Mesodermal cell (in vitro differentiated cells): ENCODE measurements at regions not wholly inside any gene's neighbourhood (a gene's known extent, or its start where the extent isn't known, plus 50 kb on each side); places are given as distances from the start of the nearest gene placed in this dataset.
A peak's percentile ranks its signal among the peaks of the same experiment; 100 is the strongest.
"Not testable (repeated sequence)": the region's sequence is repeated elsewhere in the genome, so short reads cannot be mapped to it uniquely, and the experiment has no call there.

ENCODE experiments used
- H3K27ac ChIP-seq: 2 replicates; pipeline ENCODE4 v1.7.0; 2013; ENCODE audit warnings: mild to moderate bottlenecking, low read depth, low read length, moderate library complexity; ENCODE audit not compliant: severe bottlenecking
- H3K36me3 ChIP-seq: 2 replicates; pipeline ENCODE4 v1.7.1; 2013; ENCODE audit warnings: mild to moderate bottlenecking, low read length, moderate library complexity; ENCODE audit not compliant: control insufficient read depth, insufficient read depth
- H3K4me1 ChIP-seq: one replicate; pipeline ENCODE4 v1.7.1; 2013; ENCODE audit warnings: mild to moderate bottlenecking, low read length; ENCODE audit not compliant: insufficient read depth, control insufficient read depth, poor library complexity, severe bottlenecking
- H3K4me3 ChIP-seq: 2 replicates; pipeline ENCODE4 v1.7.0; 2013; ENCODE audit warnings: low read length, control low read depth, mild to moderate bottlenecking; ENCODE audit not compliant: insufficient read depth, poor library complexity, severe bottlenecking; ENCODE audit errors: extremely low read depth
- H3K9me3 ChIP-seq: 2 replicates; pipeline ENCODE4 v1.7.1; 2013; ENCODE audit warnings: mild to moderate bottlenecking, low read length, moderate library complexity; ENCODE audit not compliant: control insufficient read depth
- WGBS, 2 experiments: methylation state at CpG; one replicate each; pipeline ENCODE4 v1.1.5; 2013; ENCODE audit warnings: missing lambda C conversion rate in 2 of 2; ENCODE audit not compliant: insufficient coverage in 2 of 2; 5-methylcytosine and 5-hydroxymethylcytosine counted together

DNA sequence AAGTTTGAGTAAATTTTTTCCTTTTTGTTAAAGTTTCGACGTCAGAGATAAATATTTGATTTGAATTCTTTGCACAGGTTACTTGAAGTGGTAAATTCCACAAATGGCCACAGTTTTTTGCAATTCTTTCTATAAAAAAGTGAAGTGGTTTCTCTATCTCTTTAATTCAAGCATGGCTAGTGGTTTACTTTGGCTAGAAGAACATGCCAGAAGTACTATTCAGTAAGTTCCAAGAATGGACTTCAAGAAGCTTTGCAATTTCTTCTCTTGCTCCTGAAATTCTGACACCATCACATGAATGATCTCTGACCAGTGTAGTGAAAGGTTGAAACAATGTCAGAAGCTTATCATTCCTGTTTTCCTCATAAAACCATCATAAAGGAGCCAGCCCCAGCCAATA is 55.7 kb upstream of the RNPC3 start:
- H3K4me3 ChIP-seq: no peak overlapping the region

DNA sequence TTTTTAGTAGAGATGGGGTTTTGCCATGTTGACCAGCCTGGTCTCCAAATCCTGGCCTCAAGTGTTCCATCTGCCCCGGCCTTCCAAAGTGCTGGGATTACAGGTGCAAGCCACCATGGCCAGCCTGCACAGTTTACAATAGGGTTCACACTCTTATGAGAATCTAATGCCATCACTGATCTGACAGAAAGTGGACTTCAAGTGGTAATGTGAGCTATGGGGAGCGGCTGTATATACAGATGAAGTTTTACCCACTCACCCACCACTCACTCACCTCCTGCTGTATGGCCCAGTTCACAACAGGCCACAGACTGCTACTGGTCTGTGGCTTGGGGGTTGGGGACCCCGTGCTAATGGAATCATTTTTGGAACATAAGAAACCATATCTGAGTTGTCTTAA is 58.4 kb upstream of the RNPC3 start:
- H3K4me1 ChIP-seq: no peaks in the 10 kb centered on the region
- H3K27ac ChIP-seq: no peak overlapping the region
- H3K36me3 ChIP-seq: no peaks in the 10 kb centered on the region
- 90 to 100% methylated on average over 1 to 2 of the region's 3 CpGs for WGBS, 2 experiments
- no peak overlapping the region for H3K4me3 ChIP-seq
- H3K9me3 ChIP-seq: no peaks in the 10 kb centered on the region

More for the DNA sequence above, 55.7 kb upstream of the RNPC3 start:
- H3K9me3 ChIP-seq: no peaks in the 10 kb centered on the region
- no peak overlapping the region for H3K27ac ChIP-seq
- 100% methylated on average over 2 of the region's 2 CpGs for WGBS, 2 experiments
- no peaks in the 10 kb centered on the region for H3K4me1 ChIP-seq
- no peaks in the 10 kb centered on the region for H3K36me3 ChIP-seq

DNA sequence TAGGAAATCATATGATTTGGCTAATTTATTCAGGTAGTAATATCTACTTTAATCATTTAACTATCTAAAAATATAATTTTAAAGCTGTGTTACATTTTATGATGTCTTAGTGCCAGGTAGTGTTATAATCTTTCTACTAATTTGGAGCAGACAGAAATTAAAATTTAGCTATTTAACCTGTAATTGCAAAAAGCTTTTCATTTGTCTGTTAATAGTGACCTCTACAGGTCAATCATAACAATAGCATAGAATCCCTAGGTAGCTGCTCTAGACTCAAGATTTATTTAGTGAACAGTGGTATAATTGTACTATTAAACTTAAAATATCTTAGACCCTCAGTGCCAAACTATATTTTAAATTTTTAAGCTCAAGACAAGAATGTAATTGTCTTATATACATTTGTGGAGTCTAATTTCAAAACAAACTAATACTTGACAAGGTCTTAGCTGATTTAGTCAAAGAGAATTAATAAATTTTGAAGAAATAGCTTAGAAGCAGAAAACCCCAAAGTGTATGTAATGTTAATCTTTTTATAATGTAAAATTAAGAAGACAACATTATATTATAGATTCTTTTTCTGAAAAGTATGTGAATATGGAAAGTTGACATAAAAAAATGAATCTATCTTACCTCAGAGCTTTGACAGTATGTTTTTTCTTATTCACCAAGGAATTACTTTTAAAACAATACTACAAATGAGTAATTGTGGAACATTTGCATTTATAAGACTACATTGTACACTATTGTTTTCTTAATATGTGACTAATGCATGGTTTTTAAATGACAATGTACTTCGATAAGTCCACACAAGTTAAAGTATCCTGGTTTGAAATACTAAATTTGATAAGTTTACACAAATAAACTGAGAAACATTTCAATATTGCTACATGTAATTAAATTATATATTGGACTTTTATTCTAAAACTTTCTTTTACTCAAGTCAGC is 64.1 kb upstream of the RNPC3 start:
- WGBS, 2 experiments: no CpG with 5 or more reads among the region's 1 CpG
- H3K4me3 ChIP-seq: no peak overlapping the region

DNA sequence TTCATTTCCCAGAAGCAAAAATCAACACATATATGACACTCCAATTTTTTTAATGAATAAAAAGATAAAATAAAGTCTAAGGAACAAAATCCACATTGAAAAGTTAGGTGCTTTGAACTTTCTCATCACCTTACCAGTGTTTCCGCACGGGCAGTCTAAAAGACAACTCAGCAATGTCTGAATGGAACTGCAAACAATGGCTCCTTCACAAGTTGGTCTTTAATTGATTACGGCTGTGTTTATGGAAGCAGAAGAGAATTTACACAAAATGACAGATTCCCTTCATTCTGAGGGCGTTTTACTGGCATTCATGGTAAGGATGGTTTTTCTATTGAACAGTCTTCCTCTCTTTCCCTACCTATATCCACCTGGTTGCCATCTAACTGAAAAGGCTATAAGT is 65.0 kb upstream of the RNPC3 start:
- H3K27ac ChIP-seq: no peak overlapping the region
- H3K36me3 ChIP-seq: no peaks in the 10 kb centered on the region
- H3K4me1 ChIP-seq: peaks cover 15% of the 10 kb centered on the region
- no peaks in the 10 kb centered on the region for H3K9me3 ChIP-seq
- no peak overlapping the region for H3K4me3 ChIP-seq
- 84 to 100% methylated on average over 2 to 3 of the region's 4 CpGs for WGBS, 2 experiments

More for the DNA sequence above, 64.1 kb upstream of the RNPC3 start:
- Histone ChIP-seq H3K4me1 (peaks cover 15% of the 10 kb centered on the region), H3K27ac (no peak overlapping the region), H3K9me3 (no peaks in the 10 kb centered on the region), H3K36me3 (no peaks in the 10 kb centered on the region)

DNA sequence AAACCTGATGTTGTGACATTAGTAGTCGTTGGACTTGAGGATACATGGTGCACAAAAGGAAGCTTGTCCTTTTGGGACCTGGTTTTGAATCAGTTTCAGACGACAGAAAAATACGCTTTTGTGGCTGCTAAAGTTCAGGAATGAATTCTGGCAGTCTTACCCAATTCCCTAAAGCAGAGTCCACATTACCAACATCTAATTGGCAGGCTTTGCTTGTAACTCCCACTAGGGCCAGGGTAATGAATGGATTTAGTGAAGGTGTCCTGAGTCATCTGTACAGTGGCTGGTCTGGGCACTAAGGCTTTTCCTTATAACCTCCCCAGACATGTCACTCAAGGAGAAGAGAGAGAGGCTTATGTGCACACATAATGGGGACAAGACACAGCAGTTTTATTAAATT is 66.2 kb upstream of the RNPC3 start:
- WGBS, 2 experiments: 84 to 87% methylated on average over 3 of the region's 3 CpGs
- H3K4me3 ChIP-seq: no peak overlapping the region
- no peak overlapping the region for H3K27ac ChIP-seq
- no peaks in the 10 kb centered on the region for H3K9me3 ChIP-seq
- peaks cover 15% of the 10 kb centered on the region for H3K4me1 ChIP-seq
- H3K36me3 ChIP-seq: no peaks in the 10 kb centered on the region

DNA sequence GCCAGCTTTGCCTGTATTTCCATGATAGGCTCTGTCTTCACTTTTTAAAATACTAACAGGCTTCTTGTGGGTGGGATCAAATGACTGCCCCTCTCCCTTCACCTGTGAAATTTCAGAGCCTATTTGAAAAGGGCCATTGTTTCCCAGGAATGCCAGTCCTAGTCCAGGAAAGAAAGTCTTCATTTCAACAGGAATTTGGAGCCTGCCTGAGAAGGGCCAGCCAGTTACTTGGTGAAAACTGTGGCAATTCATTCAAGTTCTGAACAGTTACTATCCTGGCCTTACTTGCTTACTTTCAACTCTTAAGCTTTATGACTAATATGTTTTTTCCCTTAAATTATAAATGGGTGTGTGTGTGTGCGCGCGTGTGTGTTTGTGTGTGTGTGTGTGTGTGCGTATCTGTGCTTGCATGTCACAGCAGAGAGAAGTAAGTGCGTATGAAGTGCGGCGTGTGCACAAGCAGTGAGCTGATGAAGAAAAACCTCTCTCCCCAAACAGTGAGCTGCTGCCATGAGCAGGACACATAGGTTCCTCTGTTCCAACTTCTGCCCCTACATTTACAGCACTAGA is 67.5 kb upstream of the RNPC3 start:
- Histone ChIP-seq H3K4me1 (peaks cover 15% of the 10 kb centered on the region), H3K9me3 (no peaks in the 10 kb centered on the region), H3K4me3 (no peak overlapping the region), H3K27ac (peak overlapping the region; percentile 0), H3K36me3 (no peaks in the 10 kb centered on the region)
- WGBS, 2 experiments: no CpG with 5 or more reads among the region's 7 CpGs

DNA sequence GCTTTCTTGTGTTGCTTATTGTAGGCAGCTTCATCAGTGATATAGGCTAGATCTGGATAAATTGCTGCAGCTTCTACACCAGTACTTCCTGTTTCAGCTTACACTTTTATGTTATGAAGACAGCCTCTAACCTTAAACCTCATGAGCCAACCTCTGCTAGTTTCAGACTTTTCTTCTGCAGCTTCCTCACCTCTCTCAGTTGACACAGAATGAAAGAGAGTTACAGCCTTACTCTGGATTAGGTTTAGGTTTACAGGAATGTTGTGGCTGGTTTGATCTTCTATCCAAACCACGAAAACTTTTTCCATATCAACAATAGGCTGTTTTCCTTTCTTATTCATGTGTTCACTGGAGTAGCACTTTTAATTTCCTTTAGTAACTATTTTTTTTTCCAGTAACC is 76.9 kb upstream of the RNPC3 start:
- WGBS, 2 experiments: no CpG with 5 or more reads among the region's 1 CpG
- Histone ChIP-seq H3K36me3 (no peaks in the 10 kb centered on the region), H3K4me3 (no peak overlapping the region), H3K4me1 (no peaks in the 10 kb centered on the region), H3K27ac (no peak overlapping the region), H3K9me3 (no peaks in the 10 kb centered on the region)

DNA sequence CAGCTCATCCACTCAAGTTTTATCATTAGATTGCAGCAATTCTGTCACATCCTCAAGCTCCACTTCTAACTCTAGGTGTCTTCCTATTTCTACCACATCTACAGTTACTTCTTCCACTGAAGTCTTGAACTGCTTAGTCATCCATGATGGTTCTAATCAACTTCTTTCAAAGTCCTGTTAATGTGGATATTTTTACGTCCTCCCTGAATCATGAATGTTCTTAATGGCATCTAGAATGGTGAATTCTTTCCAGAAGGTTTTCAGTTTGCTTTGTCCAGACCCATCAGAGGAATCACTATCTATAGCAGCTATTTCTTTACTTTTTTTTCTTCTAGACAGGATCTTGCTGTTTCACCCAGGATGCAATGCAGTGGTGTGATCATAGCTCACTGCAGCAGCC is 78.0 kb upstream of the RNPC3 start:
- Histone ChIP-seq H3K27ac (no peak overlapping the region), H3K36me3 (no peaks in the 10 kb centered on the region), H3K9me3 (no peaks in the 10 kb centered on the region), H3K4me1 (no peaks in the 10 kb centered on the region), H3K4me3 (no peak overlapping the region)
- WGBS, 2 experiments: no CpG with 5 or more reads among the region's 1 CpG

DNA sequence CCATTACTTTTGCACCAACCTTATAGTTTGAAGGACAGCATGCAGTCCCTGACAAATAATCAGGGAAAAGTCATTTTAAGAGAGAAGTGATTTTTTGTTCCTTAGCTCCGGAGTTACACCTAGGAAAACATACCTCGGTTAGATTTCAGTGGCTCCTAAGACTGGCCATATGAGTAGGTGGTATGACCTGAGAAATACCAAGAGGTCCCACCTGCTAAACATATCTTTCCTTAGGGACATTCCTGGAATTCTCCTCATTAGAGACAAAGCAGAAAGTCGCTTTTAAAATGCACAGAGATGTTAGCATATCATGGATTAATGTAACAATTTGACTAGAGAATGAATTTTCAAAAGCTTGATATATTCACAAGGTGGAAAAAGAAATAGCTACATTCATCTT is 84.2 kb upstream of the RNPC3 start:
- H3K27ac ChIP-seq: no peak overlapping the region
- H3K4me1 ChIP-seq: peaks cover 5% of the 10 kb centered on the region
- no peak overlapping the region for H3K4me3 ChIP-seq
- H3K36me3 ChIP-seq: no peaks in the 10 kb centered on the region
- no peaks in the 10 kb centered on the region for H3K9me3 ChIP-seq
- WGBS, 2 experiments: 60% methylated on average over 1 of the region's 3 CpGs; no CpG with 5 or more reads in 1 of the 2 experiments

DNA sequence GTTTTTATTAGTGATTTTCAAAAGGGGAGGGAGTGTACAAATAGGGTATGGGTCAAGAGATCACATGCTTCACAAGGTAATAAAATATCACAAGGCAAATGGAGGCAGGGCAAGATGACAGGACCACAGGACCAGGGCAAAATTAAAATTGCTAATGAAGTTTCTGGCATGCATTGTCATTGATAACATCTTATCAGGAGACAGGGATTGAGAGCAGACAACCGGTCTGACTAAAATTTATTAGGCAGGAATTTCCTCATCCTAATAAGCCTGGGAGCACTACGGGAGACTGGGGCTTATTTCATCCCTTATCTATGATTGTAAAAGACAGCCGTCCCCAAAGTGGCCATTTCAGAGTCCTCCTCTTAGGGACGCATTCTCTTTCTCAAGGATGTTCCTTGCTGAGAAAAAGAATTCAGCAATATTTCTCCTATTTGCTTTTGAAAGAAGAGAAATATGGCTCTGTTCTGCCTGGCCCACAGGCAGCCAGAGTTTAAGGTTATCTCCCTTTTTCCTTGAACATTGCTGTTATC is 88.9 kb upstream of the RNPC3 start:
- not testable (repeated sequence) for H3K9me3 ChIP-seq, H3K36me3 ChIP-seq, H3K4me1 ChIP-seq, H3K27ac ChIP-seq, H3K4me3 ChIP-seq
- 72 to 83% methylated on average over 2 to 3 of the region's 4 CpGs for WGBS, 2 experiments

DNA sequence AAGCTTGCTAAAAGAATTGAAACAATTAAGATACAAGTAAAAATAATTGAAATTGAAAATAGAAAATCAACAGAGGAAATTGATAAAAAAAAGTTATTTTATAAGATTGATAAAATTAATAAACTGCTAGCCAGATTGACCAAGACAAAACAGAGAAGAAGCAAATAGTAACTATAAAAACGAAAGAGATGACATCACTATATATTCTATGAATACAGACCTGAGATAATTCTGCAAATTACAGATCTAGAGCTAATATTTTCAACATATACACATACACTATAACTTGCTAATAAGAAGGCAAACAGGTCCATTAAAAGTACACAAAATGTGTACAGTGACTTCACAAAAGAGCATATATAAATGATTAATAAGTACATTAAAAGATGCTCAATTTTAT is 90.1 kb upstream of the RNPC3 start:
- H3K4me1 ChIP-seq: no peaks in the 10 kb centered on the region
- H3K9me3 ChIP-seq: no peaks in the 10 kb centered on the region
- no peaks in the 10 kb centered on the region for H3K36me3 ChIP-seq
- H3K4me3 ChIP-seq: no peak overlapping the region
- H3K27ac ChIP-seq: no peak overlapping the region
- WGBS, 2 experiments: no CpG with 5 or more reads among the region's 1 CpG
